ENCODE measurements at regions not wholly inside any gene's neighbourhood (a gene's known extent, or its start where the extent isn't known, plus 50 kb on each side); places are given as distances from the start of the nearest gene placed in this dataset.

DNA sequence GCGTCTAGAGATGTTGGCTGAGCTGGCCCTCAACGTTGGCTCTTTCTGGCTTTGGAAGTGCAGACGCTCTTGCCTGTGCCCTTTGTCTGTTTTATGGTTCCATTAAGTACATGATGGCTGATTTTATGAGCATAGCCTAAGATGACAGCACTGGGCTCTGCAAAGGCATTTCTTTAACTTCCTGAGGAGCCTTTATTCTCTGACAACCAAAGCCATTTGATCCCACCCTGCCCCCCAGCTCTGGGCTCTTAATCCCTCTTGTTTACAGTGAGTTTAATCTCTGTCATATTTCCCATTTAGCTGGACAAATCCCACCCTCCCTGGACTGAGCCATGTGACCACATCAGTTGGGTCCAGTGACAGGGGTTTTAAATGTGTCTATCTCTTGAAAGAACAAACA, 195.9 kb downstream of the ACKR3 start:
- no peak for TF ChIP-seq CTCF (conservative IDR thresholded peaks at IDR 0.05)
- peak overlapping the region; percentile 11; the same call in 1 of the 2 replicates for H3K27ac ChIP-seq

DNA sequence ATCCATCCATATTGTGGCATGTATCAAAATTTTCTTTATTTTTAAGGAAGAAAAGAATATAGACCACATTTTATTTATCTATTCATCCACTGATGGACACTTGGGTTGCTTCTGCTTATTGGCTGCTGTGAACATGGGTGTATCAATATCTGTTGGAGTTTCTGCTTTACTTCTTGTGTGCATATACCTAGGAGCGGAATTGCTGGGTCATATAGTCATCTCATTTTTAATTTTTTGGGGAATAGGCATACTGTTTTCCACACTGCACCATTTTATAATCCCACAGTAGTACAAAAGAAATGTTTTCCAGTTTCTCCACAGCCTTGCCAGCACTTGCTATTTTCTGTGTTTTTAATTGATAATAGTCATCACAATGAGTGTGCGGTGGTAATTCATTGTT, 197.2 kb downstream of the ACKR3 start:
- no peak overlapping the region for H3K27ac ChIP-seq

GRCh38 chr2:236767941-236768340, 198.3 kb downstream of the ACKR3 start:
- TF ChIP-seq CTCF (conservative IDR thresholded peaks at IDR 0.05): no peak
- no peak overlapping the region for H3K27ac ChIP-seq

More for the DNA sequence above, 197.2 kb downstream of the ACKR3 start:
- no peak for TF ChIP-seq CTCF (conservative IDR thresholded peaks at IDR 0.05)

DNA sequence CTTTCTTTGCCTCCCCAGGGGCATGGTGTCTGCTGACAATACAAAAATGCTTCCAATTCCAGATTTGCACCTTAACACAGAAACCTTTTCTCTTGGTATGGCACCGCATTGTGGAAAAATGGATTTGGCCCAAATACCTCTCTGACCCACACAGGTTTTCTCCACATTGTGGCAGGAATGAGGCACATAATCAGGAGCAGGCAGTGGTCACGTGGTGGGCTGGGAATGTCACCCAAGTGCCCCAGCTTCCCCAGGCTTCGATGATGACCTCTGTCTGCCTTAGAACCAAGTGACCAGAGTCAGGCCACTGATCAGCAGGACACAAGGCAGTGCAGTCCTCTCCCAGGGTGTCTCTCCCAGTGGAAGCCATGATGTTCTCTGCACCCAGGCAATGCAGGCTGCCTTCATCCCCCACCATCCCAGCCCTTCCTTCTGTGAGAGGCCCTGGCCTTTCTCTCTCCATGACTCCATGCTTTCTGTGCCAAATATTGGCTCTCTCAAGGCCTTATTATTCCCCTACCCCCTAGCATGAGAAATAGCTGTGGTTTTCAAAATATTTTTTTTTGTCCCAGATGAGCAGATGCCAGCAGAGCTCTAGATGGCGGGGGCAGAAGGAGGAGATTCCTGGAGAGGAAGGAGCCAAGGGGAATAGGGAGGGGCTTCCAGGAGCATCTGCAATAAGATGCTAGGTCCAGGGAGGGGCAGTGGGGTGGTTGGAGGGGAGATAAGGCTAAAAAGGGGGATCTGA, 198.9 kb downstream of the ACKR3 start:
- no peak overlapping the region for H3K27ac ChIP-seq
- TF ChIP-seq CTCF (conservative IDR thresholded peaks at IDR 0.05): no peak

DNA sequence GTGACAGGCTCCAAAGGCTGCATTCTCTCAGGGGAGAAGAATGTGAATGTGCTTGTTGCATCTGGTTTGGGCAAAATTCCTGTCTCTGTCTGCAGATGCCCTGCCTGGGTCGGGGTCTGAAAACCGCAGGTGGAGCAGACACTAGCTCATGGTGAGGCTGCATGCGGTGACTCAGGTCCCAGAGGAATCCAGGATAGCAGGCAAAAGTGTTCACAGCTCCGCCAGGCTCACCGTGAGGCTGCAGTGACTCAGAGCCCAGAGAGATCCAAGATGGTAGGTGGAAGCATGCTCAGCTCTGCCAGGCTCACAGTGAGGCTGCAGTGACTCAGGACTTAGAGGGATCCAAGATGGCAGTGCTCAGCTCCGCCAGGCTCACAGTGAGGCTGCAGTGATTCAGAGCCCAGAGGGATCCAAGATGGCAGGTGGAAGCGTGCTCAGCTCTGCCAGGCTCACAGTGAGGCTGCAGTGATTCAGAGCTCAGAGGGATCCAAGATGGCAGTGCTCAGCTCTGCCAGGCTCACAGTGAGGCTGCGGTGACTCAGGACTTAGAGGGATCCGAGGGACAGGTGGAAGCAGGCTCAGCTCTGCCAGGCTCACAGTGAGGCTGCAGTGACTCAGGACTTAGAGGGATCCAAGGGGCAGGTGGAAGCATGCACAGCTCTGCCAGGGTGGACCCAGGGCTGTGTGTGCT, 200.5 kb downstream of the ACKR3 start:
- H3K27ac ChIP-seq: no peak overlapping the region
- no peak for TF ChIP-seq CTCF (conservative IDR thresholded peaks at IDR 0.05)

GRCh38 chr2:236772220-236772837, 202.7 kb downstream of the ACKR3 start:
- no peak for TF ChIP-seq CTCF (conservative IDR thresholded peaks at IDR 0.05)
- H3K27ac ChIP-seq: no peak overlapping the region

DNA sequence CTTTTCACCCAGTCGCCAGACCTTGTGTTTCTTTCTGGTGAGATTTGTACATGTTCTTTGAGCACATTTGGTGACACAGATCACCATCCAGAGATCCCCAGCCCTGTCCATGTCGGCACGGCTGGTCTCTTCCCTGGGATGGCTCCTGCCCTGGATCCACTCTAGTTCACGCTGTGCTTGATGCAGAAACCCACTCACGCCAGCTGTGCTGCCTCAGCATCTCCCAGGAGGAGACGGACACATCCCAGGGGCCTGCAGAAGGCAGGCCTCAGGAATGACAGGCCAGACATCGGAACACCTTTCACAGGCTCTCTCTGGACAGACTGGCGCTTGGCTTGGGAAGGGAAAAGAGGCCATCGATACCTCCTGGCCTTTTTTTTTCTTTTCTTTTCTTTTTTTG, 203.6 kb downstream of the ACKR3 start:
- TF ChIP-seq CTCF (conservative IDR thresholded peaks at IDR 0.05): no peak
- H3K27ac ChIP-seq: no peak overlapping the region

All from VCaP (cell line).